CD4-positive, alpha-beta T cell (primary cell): ENCODE measurements at regions not wholly inside any gene's neighbourhood (a gene's known extent, or its start where the extent isn't known, plus 50 kb on each side); places are given as distances from the start of the nearest gene placed in this dataset.

Experiments used
- ATAC-seq: fragments of 200-7000 bp; cut with Tn5 transposase; one replicate; pipeline ENCODE4 v1.10.0; 2022; ENCODE audit warnings: mild to moderate bottlenecking; ENCODE audit not compliant: poor library complexity
- CTCF ChIA-PET: fragments of 350-600 bp; sonication (Branson Sonifier 250); formaldehyde crosslinking; loops from one replicate; lab custom pipeline; 2021; ENCODE audit warnings: antibody characterized with exemption, inconsistent platforms; lab: Charles Lee
- POLR2A ChIA-PET: fragments of 350-600 bp; sonication (Branson Sonifier 250); formaldehyde crosslinking; loops from one replicate; lab custom pipeline; 2021; ENCODE audit warnings: antibody characterized with exemption, inconsistent platforms; lab: Charles Lee
- DNase-seq, 14 experiments: peaks; one replicate each; pipeline ENCODE4 v3.0.0-alpha.2; 2013 to 2020; ENCODE audit warnings: mixed read lengths in 2 of 14
- H3K27ac ChIP-seq, 2 donors: one replicate each; pipeline versions ENCODE4 v1.5.1 to v1.7.0; 2013; ENCODE audit warnings: low read length in 2 of 2, low read depth in 1 of 2, mild to moderate bottlenecking in 1 of 2
- H3K27me3 ChIP-seq, 2 experiments: 1 replicate in 1 of 2; 2 replicates in 1 of 2; pipeline versions ENCODE4 v1.6.1 to v1.7.0; 2013; ENCODE audit warnings: low read length in 2 of 2, control low read depth in 1 of 2, mild to moderate bottlenecking in 1 of 2, moderate library complexity in 1 of 2; ENCODE audit not compliant: insufficient read depth in 2 of 2, control insufficient read depth in 1 of 2
- H3K36me3 ChIP-seq: one replicate; pipeline ENCODE4 v1.6.1; 2013; ENCODE audit warnings: low read length, control low read depth; ENCODE audit not compliant: insufficient read depth
- H3K4me1 ChIP-seq: one replicate; pipeline ENCODE4 v1.6.1; 2013; ENCODE audit warnings: low read length, control low read depth; ENCODE audit not compliant: insufficient read depth
- H3K4me3 ChIP-seq: one replicate; pipeline ENCODE4 v1.5.1; 2013; ENCODE audit warnings: mild to moderate bottlenecking, low read length, moderate library complexity
- H3K9me3 ChIP-seq, 2 experiments: 1 replicate in 1 of 2; 2 replicates in 1 of 2; pipeline versions ENCODE4 v1.6.1 to v1.7.0; 2013; ENCODE audit warnings: low read length in 2 of 2, mild to moderate bottlenecking in 2 of 2, control low read depth in 1 of 2, moderate library complexity in 1 of 2; ENCODE audit not compliant: control insufficient read depth in 1 of 2, insufficient read depth in 1 of 2
- H3K27ac Mint-ChIP-seq: one replicate; pipeline ENCODE4 v1.8.0; 2020; ENCODE audit warnings: mixed read lengths
- H3K27me3 Mint-ChIP-seq: one replicate; pipeline ENCODE4 v1.8.0; 2021; ENCODE audit warnings: mixed read lengths
- H3K36me3 Mint-ChIP-seq: one replicate; pipeline ENCODE4 v1.8.0; 2021; ENCODE audit warnings: low read depth, mixed read lengths
- H3K4me1 Mint-ChIP-seq: one replicate; pipeline ENCODE4 v1.8.0; 2021; ENCODE audit warnings: low read depth, mixed read lengths
- H3K4me3 Mint-ChIP-seq: one replicate; pipeline ENCODE4 v1.8.0; 2020; ENCODE audit warnings: mild to moderate bottlenecking, mixed read lengths
- H3K9me3 Mint-ChIP-seq: one replicate; pipeline ENCODE4 v1.8.0; 2020; ENCODE audit warnings: mixed read lengths
- CTCF ChIP-seq: fragments of 200-600 bp; IDR thresholded peaks from one replicate; pipeline ENCODE4 v1.8.0; 2022; ENCODE audit warnings: antibody characterized with exemption, mild to moderate bottlenecking
- intact Hi-C, 2 experiments: fragments of 100-400 bp; cut with DNase I in 1 of 2; cut with micrococcal nuclease in 1 of 2; formaldehyde crosslinking; loops; one replicate each; pipeline versions ENCODE4 v1.15.1 to v1.9.0; 2023 to 2025; cut with DNase I, micrococcal nuclease

GRCh38 chr4:41880840-41881831, 54.1 kb upstream of the TMEM33 start:
- Histone ChIP-seq H3K27me3 (peaks cover 66 to 71% of the 10 kb centered on the region in 2 experiments), H3K9me3 (peaks cover 0 to 33% of the 10 kb centered on the region in 2 experiments), H3K4me3 (no peak overlapping the region), H3K36me3 (no peaks in the 10 kb centered on the region), H3K4me1 (peaks cover 31% of the 10 kb centered on the region), H3K27ac (no peak overlapping the region)
- Mint-ChIP-seq H3K4me3 (peak overlapping the region; percentile 69), H3K27me3 (peaks cover 91% of the 10 kb centered on the region), H3K9me3 (no peaks in the 10 kb centered on the region), H3K4me1 (peaks cover 30% of the 10 kb centered on the region), H3K27ac (no peak overlapping the region), H3K36me3 (no peaks in the 10 kb centered on the region)
- DNase-seq, result no peak
- intact Hi-C loops, result no loop called here
- TF ChIP-seq CTCF, result no peak
- no peak for ATAC-seq
- CTCF ChIA-PET, result no interaction called here
- POLR2A ChIA-PET, result no interaction called here

- no peak for TF ChIP-seq CTCF
- ChIA-PET CTCF (interaction anchor here (1.1 kb wide), 1 partner anchor 8 kb away, joined by 5 read pairs; no protein-coding TSS in a partner anchor), POLR2A (no interaction called here)
- peak overlapping the region; percentile 11 for H3K4me3 Mint-ChIP-seq
- Histone ChIP-seq H3K27ac (no peak overlapping the region), H3K9me3 (peaks cover 0 to 33% of the 10 kb centered on the region in 2 experiments), H3K4me3 (no peak overlapping the region), H3K27me3 (peaks cover 71 to 77% of the 10 kb centered on the region in 2 experiments), H3K36me3 (no peaks in the 10 kb centered on the region), H3K4me1 (peaks cover 31% of the 10 kb centered on the region)
- no peaks in the 10 kb centered on the region for H3K9me3 Mint-ChIP-seq
- intact Hi-C loops, result no loop called here
- ATAC-seq, result no peak
- H3K36me3 Mint-ChIP-seq, result no peaks in the 10 kb centered on the region
- DNase-seq, result no peak
- peaks cover 30% of the 10 kb centered on the region for H3K4me1 Mint-ChIP-seq
- peaks cover 93% of the 10 kb centered on the region for H3K27me3 Mint-ChIP-seq
- no peak overlapping the region for H3K27ac Mint-ChIP-seq
Observed at GRCh38 chr4:41880022-41880837, 55.0 kb upstream of the TMEM33 start.

DNA sequence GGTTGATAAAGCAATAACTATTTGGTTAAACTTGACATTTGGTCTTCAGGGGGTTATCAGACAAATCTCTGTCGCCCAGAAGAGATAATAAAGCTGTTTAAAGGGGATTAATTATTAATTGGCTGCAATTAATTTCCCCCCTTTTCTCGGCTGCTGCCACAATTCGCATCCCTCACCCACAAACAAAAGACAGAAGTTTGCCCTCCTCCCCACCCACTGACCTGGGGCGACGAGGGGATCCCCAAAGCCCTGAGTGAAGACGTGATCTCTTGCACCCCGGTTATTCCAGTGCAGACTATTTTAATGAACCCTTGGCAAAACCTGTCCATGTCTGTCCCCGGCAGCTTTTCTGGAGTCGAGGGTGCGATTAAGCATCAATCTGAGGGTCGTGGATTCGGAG, 55.7 kb upstream of the TMEM33 start:
- peaks cover 76% of the 10 kb centered on the region in 2 experiments for H3K27me3 ChIP-seq
- CTCF ChIA-PET, result interaction anchor here (1.1 kb wide), 1 partner anchor 9 kb away, joined by 5 read pairs; no protein-coding TSS in a partner anchor
- H3K4me1 ChIP-seq, result peaks cover 31% of the 10 kb centered on the region
- no peaks in the 10 kb centered on the region for H3K36me3 ChIP-seq
- intact Hi-C loops, result no loop called here
- no peak overlapping the region for H3K4me3 ChIP-seq
- Mint-ChIP-seq H3K4me3 (peak overlapping the region; percentile 25), H3K27me3 (peaks cover 94% of the 10 kb centered on the region), H3K36me3 (no peaks in the 10 kb centered on the region), H3K27ac (no peak overlapping the region), H3K4me1 (peaks cover 30% of the 10 kb centered on the region), H3K9me3 (no peaks in the 10 kb centered on the region)
- no peak for ATAC-seq
- no peak overlapping the region for H3K27ac ChIP-seq
- no peak for TF ChIP-seq CTCF
- DNase-seq, result no peak
- POLR2A ChIA-PET, result no interaction called here
- H3K9me3 ChIP-seq, result peaks cover 0 to 33% of the 10 kb centered on the region in 2 experiments
